Mucosa of descending colon (tissue), 3 donors: ENCODE measurements at regions not wholly inside any gene's neighbourhood (a gene's known extent, or its start where the extent isn't known, plus 50 kb on each side); places are given as distances from the start of the nearest gene placed in this dataset.

Experiments
- ATAC-seq: fragments of 200-7000 bp; cut with Tn5 transposase; one replicate; pipeline ENCODE4 v1.9.1; 2020; ENCODE audit warnings: mild to moderate bottlenecking, moderate library complexity
- DNase-seq, 3 donors: peaks; one replicate each; pipeline ENCODE4 v3.0.0-alpha.2; 2020
- H3K36me3 ChIP-seq: fragments of 200-600 bp; one replicate; pipeline ENCODE4 v1.8.0; 2021; ENCODE audit warnings: low read depth, mild to moderate bottlenecking
- H3K4me1 ChIP-seq: fragments of 200-600 bp; one replicate; pipeline ENCODE4 v1.8.0; 2021; ENCODE audit warnings: low read depth, mild to moderate bottlenecking
- H3K4me3 ChIP-seq: fragments of 200-600 bp; one replicate; pipeline ENCODE4 v1.8.0; 2021; ENCODE audit warnings: mild to moderate bottlenecking
- H3K9me3 ChIP-seq: fragments of 200-600 bp; one replicate; pipeline ENCODE4 v1.8.0; 2021; ENCODE audit warnings: mild to moderate bottlenecking
- CTCF ChIP-seq: fragments of 200-600 bp; IDR thresholded peaks from one replicate; pipeline ENCODE4 v1.8.0; 2022; ENCODE audit warnings: antibody characterized with exemption, mild to moderate bottlenecking
- intact Hi-C, 2 donors: fragments of 100-400 bp; cut with DNase I in 1 of 2; cut with micrococcal nuclease in 1 of 2; formaldehyde crosslinking; loops; one replicate each; pipeline versions ENCODE4 v1.11.0 to v1.11.1; 2022; cut with DNase I, micrococcal nuclease
- donor health status: DM: no; HTN: no; CAD: no; lungs with moderate emphysema.
- donor health status: DM: no; HTN: no; CAD: no.
- donor health status: DM: no; HTN: yes; CAD: no.

- H3K4me3 ChIP-seq: no peak overlapping the region
- intact Hi-C loops: no loop called here
- no peaks in the 10 kb centered on the region for H3K36me3 ChIP-seq
- no peak for TF ChIP-seq CTCF
- H3K9me3 ChIP-seq: peaks cover 17% of the 10 kb centered on the region
- DNase-seq (no peak), ATAC-seq (no peak)
- no peaks in the 10 kb centered on the region for H3K4me1 ChIP-seq
Measured at GRCh38 chr11:25350899-25351803, 854.3 kb downstream of the LUZP2 start.

- no peaks in the 10 kb centered on the region for H3K4me1 ChIP-seq
- no peaks in the 10 kb centered on the region for H3K9me3 ChIP-seq
- no peaks in the 10 kb centered on the region for H3K36me3 ChIP-seq
- no peak overlapping the region for H3K4me3 ChIP-seq
- ATAC-seq (no peak), DNase-seq (no peak)
- no peak for TF ChIP-seq CTCF
- intact Hi-C loops: no loop called here
Measured at GRCh38 chr11:25357133-25357532, 860.3 kb downstream of the LUZP2 start.

GRCh38 chr11:25377466-25377865 is 880.6 kb downstream of the LUZP2 start:
- TF ChIP-seq CTCF: no peak
- H3K36me3 ChIP-seq: no peaks in the 10 kb centered on the region

GRCh38 chr11:25396847-25397246 is 900.0 kb downstream of the LUZP2 start:
- TF ChIP-seq CTCF: no peak
- ATAC-seq (no peak), DNase-seq (no peak)
- H3K4me1 ChIP-seq: no peaks in the 10 kb centered on the region
- H3K9me3 ChIP-seq: no peaks in the 10 kb centered on the region
- intact Hi-C loops: no loop called here
- H3K4me3 ChIP-seq: no peak overlapping the region
- no peaks in the 10 kb centered on the region for H3K36me3 ChIP-seq

More at GRCh38 chr11:25377466-25377865, 880.6 kb downstream of the LUZP2 start:
- Histone ChIP-seq H3K4me1 (no peaks in the 10 kb centered on the region), H3K9me3 (peaks cover 17% of the 10 kb centered on the region), H3K4me3 (no peak overlapping the region)
- no peak for ATAC-seq
- no peak for DNase-seq
- intact Hi-C loops: no loop called here

GRCh38 chr11:25408146-25408545 is 911.3 kb downstream of the LUZP2 start:
- TF ChIP-seq CTCF: no peak
- Histone ChIP-seq H3K36me3 (no peaks in the 10 kb centered on the region), H3K4me1 (no peaks in the 10 kb centered on the region), H3K9me3 (no peaks in the 10 kb centered on the region), H3K4me3 (no peak overlapping the region)
- DNase-seq: no peak
- intact Hi-C loops: no loop called here
- ATAC-seq: no peak
